GM20000 (cell line): ENCODE measurements at regions not wholly inside any gene's neighbourhood (a gene's known extent, or its start where the extent isn't known, plus 50 kb on each side); places are given as distances from the start of the nearest gene placed in this dataset.

Experiments used
- DNase-seq: peaks from one replicate; pipeline ENCODE4 v3.0.0; 2012; ENCODE audit warnings: low spot score
- CTCF ChIP-seq: IDR thresholded peaks from 2 replicates; pipeline ENCODE4 v1.5.1; 2012; ENCODE audit warnings: mild to moderate bottlenecking, control low read depth; ENCODE audit errors: extremely low read depth, missing control alignments

GRCh38 chr3:82495655-82496054 lies 734.2 kb upstream of the GBE1 start:
- no peak for TF ChIP-seq CTCF
- DNase-seq = no peak

GRCh38 chr3:82494977-82495489 lies 733.6 kb upstream of the GBE1 start:
- DNase-seq = no peak
- no peak for TF ChIP-seq CTCF

DNA sequence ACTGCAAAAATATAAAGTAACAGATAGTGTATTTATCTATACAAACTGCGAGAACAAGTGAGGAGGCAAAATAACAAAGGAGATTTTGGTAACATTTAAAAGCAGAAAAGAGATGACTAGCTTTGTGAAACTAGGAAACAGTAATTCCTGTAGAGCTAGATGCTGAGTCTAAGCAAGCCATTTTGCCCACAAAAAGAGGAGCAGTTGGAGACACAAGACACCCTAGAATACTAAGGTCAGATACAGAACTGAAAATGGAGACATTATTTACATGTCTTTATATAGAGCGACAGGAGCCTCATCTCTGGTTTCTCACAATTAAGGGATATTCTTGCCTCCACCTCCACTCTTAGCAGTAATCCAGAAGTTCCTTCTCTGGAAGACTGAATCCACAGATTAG lies 732.4 kb upstream of the GBE1 start:
- no peak for TF ChIP-seq CTCF
- DNase-seq = no peak

- TF ChIP-seq CTCF = no peak
Measured at GRCh38 chr3:82475306-82475705, 713.9 kb upstream of the GBE1 start.

GRCh38 chr3:82474711-82475110 lies 713.3 kb upstream of the GBE1 start:
- no peak for TF ChIP-seq CTCF
- DNase-seq = no peak

More at GRCh38 chr3:82475306-82475705, 713.9 kb upstream of the GBE1 start:
- DNase-seq = no peak

DNA sequence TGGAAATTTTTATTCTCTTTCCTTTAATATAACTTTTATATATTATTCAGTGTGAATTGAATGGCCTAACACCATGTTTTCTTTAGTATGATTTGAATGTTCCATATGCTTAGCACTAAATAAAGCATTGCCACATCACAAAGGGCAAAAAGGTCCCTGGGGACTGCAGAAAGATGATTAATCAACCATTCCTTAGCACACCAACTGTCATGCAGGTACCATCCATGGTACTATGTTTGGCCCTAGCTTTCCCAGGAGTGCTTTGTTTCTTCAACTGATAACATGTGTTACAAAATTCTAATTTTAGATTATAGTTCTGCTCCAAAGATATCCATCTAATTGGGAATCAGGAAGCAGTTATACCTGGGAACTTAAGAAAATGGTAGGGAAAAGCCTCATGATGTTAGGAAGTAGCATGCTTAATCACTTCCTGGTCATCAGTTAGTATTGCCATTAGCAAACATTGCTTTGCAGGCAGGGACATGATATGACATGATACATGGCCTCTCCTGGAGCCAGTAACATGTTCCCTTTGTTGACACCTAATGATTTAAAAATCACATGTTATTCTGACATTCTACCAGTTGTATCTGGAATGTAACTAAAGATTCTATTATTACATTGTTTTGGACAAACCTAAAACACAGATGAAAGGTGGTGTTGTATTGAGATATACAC lies 712.6 kb upstream of the GBE1 start:
- DNase-seq = no peak
- TF ChIP-seq CTCF = no peak

- TF ChIP-seq CTCF = no peak
- no peak for DNase-seq
Measured at GRCh38 chr3:82467051-82467450, 705.6 kb upstream of the GBE1 start.
